ENCODE measurements at regions not wholly inside any gene's neighbourhood (a gene's known extent, or its start where the extent isn't known, plus 50 kb on each side); places are given as distances from the start of the nearest gene placed in this dataset.
A peak's percentile ranks its signal among the peaks of the same experiment; 100 is the strongest.

DNA sequence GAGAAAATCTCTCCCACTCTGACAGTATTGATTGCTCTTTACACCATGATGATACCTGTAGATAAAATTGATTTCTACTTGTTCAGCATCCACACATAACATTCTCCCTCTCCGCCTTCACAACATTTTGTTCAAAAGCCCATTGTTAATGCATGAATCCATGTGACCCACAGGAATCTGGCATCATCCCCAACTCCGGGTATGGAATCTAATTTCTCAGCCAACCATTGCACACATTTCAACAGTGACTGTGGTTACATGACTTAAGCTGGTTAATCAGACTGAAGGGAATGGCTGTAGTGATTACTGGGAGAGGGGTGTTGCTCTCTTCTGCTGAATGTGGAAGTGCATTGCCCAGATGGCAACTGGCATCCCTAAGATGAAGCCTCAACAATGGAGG, 161.4 kb upstream of the C16orf82 start:
- peak; percentile 1 for DNase-seq (ENCODE audit: low read depth)
- Histone ChIP-seq H3K4me3 (ENCODE audit: low read depth, low read length) (no peak overlapping the region), H3K27me3 (ENCODE audit: control insufficient read depth, insufficient read depth, low read length) (no peaks in the 10 kb centered on the region), H3K36me3 (ENCODE audit: control insufficient read depth, insufficient read depth, low read length) (no peaks in the 10 kb centered on the region)
- TF ChIP-seq, protein P1, sequence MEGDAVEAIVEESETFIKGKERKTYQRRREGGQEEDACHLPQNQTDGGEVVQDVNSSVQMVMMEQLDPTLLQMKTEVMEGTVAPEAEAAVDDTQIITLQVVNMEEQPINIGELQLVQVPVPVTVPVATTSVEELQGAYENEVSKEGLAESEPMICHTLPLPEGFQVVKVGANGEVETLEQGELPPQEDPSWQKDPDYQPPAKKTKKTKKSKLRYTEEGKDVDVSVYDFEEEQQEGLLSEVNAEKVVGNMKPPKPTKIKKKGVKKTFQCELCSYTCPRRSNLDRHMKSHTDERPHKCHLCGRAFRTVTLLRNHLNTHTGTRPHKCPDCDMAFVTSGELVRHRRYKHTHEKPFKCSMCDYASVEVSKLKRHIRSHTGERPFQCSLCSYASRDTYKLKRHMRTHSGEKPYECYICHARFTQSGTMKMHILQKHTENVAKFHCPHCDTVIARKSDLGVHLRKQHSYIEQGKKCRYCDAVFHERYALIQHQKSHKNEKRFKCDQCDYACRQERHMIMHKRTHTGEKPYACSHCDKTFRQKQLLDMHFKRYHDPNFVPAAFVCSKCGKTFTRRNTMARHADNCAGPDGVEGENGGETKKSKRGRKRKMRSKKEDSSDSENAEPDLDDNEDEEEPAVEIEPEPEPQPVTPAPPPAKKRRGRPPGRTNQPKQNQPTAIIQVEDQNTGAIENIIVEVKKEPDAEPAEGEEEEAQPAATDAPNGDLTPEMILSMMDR (IDR thresholded peaks at IDR 0.05; ENCODE audit: insufficient read depth, low read length, poor library complexity, severe bottlenecking): no peak

DNA sequence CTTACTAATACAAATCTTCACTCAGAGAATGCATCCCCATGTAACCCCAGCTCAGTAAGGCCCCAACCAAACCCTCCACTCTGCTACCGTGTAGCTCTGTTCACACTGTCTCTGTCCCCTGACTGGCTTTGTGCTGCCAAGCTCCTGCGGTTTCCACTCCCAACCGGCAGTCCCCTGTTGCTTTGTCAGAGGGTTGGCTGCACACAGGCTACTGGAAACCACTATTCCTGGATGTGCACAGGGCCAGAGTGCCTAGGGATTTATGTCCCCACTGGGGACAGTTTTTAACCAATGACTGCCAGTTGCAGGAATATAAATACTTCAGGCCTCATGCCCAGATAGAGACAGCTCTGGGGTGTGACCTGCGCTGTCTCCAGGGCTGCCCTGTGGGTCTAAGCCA, 157.1 kb upstream of the C16orf82 start:
- Histone ChIP-seq H3K36me3 (ENCODE audit: control insufficient read depth, insufficient read depth, low read length) (no peaks in the 10 kb centered on the region), H3K27me3 (ENCODE audit: control insufficient read depth, insufficient read depth, low read length) (no peaks in the 10 kb centered on the region), H3K4me3 (ENCODE audit: low read depth, low read length) (no peak overlapping the region)
- no peak for DNase-seq (ENCODE audit: low read depth)
- TF ChIP-seq, protein P1 (IDR thresholded peaks at IDR 0.05; ENCODE audit: insufficient read depth, low read length, poor library complexity, severe bottlenecking): no peak

DNA sequence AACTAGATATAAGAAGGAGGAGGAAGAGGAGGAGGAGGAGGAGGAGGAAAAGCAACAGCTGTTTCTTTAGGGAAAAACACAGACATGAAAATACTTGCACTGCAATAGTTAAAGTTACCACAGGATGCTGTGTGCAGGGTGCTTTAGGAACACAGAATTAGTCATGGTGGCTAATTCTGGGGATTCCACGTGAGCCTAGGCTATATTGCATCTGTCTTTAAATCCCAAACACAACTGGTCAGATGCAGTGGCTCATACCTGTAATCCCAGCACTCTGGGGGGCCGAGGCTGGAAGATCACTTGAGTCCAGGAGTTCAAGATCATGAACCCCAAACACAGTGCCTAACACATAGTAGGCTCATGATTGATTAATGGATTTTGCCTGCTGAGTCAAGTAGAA, 155.3 kb upstream of the C16orf82 start:
- Histone ChIP-seq H3K27me3 (ENCODE audit: control insufficient read depth, insufficient read depth, low read length) (no peaks in the 10 kb centered on the region), H3K36me3 (ENCODE audit: control insufficient read depth, insufficient read depth, low read length) (no peaks in the 10 kb centered on the region), H3K4me3 (ENCODE audit: low read depth, low read length) (no peak overlapping the region)
- TF ChIP-seq, protein P1 (IDR thresholded peaks at IDR 0.05; ENCODE audit: insufficient read depth, low read length, poor library complexity, severe bottlenecking): no peak
- DNase-seq (ENCODE audit: low read depth): no peak

DNA sequence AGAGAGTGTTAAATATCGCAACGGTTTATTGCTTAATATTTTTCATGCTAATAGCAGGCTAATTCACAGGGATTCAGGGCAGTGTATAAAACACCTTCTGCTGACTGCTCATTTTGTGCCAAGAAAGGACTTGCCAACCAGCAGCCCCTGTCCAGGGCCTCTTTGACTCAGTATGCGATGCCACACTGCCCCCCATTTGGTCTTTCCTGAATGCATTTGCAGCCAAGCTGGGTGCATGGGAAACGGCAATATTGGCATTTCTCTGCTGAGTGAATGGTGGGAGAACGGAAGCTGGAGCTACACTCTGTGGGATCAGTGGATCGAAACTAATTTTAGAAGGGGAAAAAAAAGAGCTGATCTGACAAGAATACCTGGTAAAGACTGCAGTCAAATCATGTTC, 152.9 kb upstream of the C16orf82 start:
- DNase-seq (ENCODE audit: low read depth): no peak
- Histone ChIP-seq H3K4me3 (ENCODE audit: low read depth, low read length) (no peak overlapping the region), H3K27me3 (ENCODE audit: control insufficient read depth, insufficient read depth, low read length) (peaks cover 2% of the 10 kb centered on the region), H3K36me3 (ENCODE audit: control insufficient read depth, insufficient read depth, low read length) (no peaks in the 10 kb centered on the region)
- TF ChIP-seq, protein P1 (IDR thresholded peaks at IDR 0.05; ENCODE audit: insufficient read depth, low read length, poor library complexity, severe bottlenecking): no peak

DNA sequence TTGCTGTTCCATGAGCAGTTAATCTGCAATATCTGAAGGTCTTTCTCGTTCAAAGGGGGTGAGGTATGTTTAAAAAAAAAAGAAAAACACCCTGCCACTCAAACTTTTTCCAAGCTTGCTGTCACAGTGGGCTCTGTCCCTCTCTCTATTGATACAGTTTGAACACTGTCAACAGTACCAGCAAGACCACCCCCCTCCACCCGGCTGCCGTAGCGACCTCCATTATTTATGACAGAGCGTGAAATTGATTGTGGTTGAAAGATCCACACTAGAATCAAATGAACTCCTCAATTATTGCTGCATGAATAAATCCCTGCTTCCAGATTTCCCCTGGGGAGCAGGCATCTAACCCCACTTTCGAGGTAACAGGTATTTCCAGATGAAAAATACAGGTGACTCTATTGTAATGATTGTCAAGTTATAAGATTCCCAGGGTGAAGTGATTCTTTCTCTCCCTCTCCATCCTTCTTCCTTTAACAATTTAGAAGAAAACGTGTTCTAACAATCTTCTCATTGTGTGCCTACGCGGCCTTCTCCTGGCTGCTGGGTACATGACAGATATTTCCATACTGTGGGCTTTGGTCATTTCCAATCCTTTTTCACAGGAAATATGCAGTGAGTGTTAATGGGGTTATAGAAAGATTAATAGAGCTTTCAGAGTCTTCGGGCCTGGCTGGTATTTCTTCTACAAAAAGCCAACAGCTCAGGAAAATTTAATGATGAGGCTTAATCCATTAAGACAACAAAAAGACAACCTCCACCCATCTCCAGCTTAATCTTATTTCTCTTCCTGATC, 135.7 kb upstream of the C16orf82 start:
- TF ChIP-seq, protein P1 (IDR thresholded peaks at IDR 0.05; ENCODE audit: insufficient read depth, low read length, poor library complexity, severe bottlenecking): no peak
- no peaks in the 10 kb centered on the region for H3K36me3 ChIP-seq (ENCODE audit: control insufficient read depth, insufficient read depth, low read length)
- H3K4me3 ChIP-seq (ENCODE audit: low read depth, low read length): no peak overlapping the region
- no peak for DNase-seq (ENCODE audit: low read depth)
- no peaks in the 10 kb centered on the region for H3K27me3 ChIP-seq (ENCODE audit: control insufficient read depth, insufficient read depth, low read length)

DNA sequence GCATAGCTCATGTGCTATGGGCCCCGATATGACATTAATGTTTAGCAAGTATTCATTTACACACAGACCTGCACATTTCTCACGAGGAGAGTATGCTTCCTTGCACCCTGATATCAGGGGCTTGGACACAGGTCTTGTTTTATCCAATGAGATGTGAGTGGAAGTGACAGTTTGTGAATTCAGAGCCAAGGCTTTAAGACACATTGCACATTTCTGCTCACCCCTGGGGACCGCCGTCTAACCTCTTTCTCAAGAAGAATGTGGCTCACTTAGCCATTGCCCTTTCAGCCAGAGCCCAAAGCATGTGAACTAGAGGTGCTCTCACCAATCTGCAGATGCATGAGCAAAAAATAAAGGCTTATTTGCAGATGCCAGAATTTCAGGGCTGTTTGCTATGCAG, 116.1 kb upstream of the C16orf82 start:
- DNase-seq (ENCODE audit: low read depth): no peak
- TF ChIP-seq, protein P1 (IDR thresholded peaks at IDR 0.05; ENCODE audit: insufficient read depth, low read length, poor library complexity, severe bottlenecking): no peak
- no peaks in the 10 kb centered on the region for H3K27me3 ChIP-seq (ENCODE audit: control insufficient read depth, insufficient read depth, low read length)
- H3K36me3 ChIP-seq (ENCODE audit: control insufficient read depth, insufficient read depth, low read length): no peaks in the 10 kb centered on the region
- H3K4me3 ChIP-seq (ENCODE audit: low read depth, low read length): no peak overlapping the region
